H9 (cell line): ENCODE measurements at regions not wholly inside any gene's neighbourhood (a gene's known extent, or its start where the extent isn't known, plus 50 kb on each side); places are given as distances from the start of the nearest gene placed in this dataset.

ENCODE experiments used
- DNase-seq: peaks from one replicate; pipeline ENCODE4 v3.0.0-alpha.2; 2017
- H2AFZ ChIP-seq: one replicate; pipeline ENCODE4 v1.6.1; 2013; ENCODE audit warnings: mild to moderate bottlenecking, low read length, control low read depth, moderate library complexity
- H2AK5ac ChIP-seq: 2 replicates; pipeline ENCODE4 v1.6.1; 2013; ENCODE audit warnings: low read length, control low read depth, mixed read lengths; ENCODE audit not compliant: insufficient read length
- H2BK120ac ChIP-seq: one replicate; pipeline ENCODE4 v1.6.1; 2013; ENCODE audit warnings: low read depth, mild to moderate bottlenecking, low read length, control low read depth, inconsistent platforms; ENCODE audit not compliant: poor library complexity, severe bottlenecking
- H2BK12ac ChIP-seq: 2 replicates; pipeline ENCODE4 v1.6.1; 2013; ENCODE audit warnings: low read length, control low read depth, mixed read lengths, low read depth; ENCODE audit not compliant: insufficient read length
- H2BK15ac ChIP-seq: 2 replicates; pipeline ENCODE4 v1.6.1; 2013; ENCODE audit warnings: low read depth, low read length, control low read depth
- H2BK20ac ChIP-seq: one replicate; pipeline ENCODE4 v1.6.1; 2013; ENCODE audit warnings: low read depth, mild to moderate bottlenecking, low read length, control low read depth, inconsistent platforms; ENCODE audit not compliant: poor library complexity, severe bottlenecking
- H2BK5ac ChIP-seq: 2 replicates; pipeline ENCODE4 v1.6.1; 2013; ENCODE audit warnings: low read length, control low read depth, mixed read lengths; ENCODE audit not compliant: insufficient read length
- H3K14ac ChIP-seq: 2 replicates; pipeline ENCODE4 v1.6.1; 2013; ENCODE audit warnings: low read length, control low read depth; ENCODE audit not compliant: insufficient read depth
- H3K18ac ChIP-seq: 2 replicates; pipeline ENCODE4 v1.6.1; 2013; ENCODE audit warnings: low read depth, mild to moderate bottlenecking, mixed read lengths, low read length, control low read depth; ENCODE audit not compliant: insufficient read length
- H3K23ac ChIP-seq: 2 replicates; pipeline ENCODE4 v1.6.1; 2013; ENCODE audit warnings: low read length, control low read depth, mixed read lengths, low read depth; ENCODE audit not compliant: insufficient read length
- H3K23me2 ChIP-seq: 2 replicates; pipeline ENCODE4 v1.6.1; 2013; ENCODE audit warnings: low read depth, mild to moderate bottlenecking, mixed read lengths, low read length, control low read depth; ENCODE audit not compliant: insufficient read length, poor library complexity, severe bottlenecking
- H3K27ac ChIP-seq: 2 replicates; pipeline ENCODE4 v1.5.1; 2013; ENCODE audit warnings: low read length, control low read depth, mixed read lengths, low read depth; ENCODE audit not compliant: insufficient read length
- H3K27me3 ChIP-seq: 2 replicates; pipeline ENCODE4 v1.6.1; 2013; ENCODE audit warnings: low read length, control low read depth, inconsistent platforms; ENCODE audit not compliant: insufficient read depth
- H3K4ac ChIP-seq: 2 replicates; pipeline ENCODE4 v1.6.1; 2013; ENCODE audit warnings: low read depth, mild to moderate bottlenecking, control low read depth, inconsistent platforms, low read length, moderate library complexity
- H3K4me1 ChIP-seq: 2 replicates; pipeline ENCODE4 v1.6.1; 2013; ENCODE audit warnings: low read length, control low read depth, inconsistent platforms; ENCODE audit not compliant: insufficient read depth
- H3K4me2 ChIP-seq: 2 replicates; pipeline ENCODE4 v1.6.1; 2013; ENCODE audit warnings: low read length, control low read depth, mixed read lengths; ENCODE audit not compliant: insufficient read length, insufficient read depth
- H3K56ac ChIP-seq: 2 replicates; pipeline ENCODE4 v1.6.1; 2013; ENCODE audit warnings: low read depth, mild to moderate bottlenecking, mixed read lengths, low read length, control low read depth; ENCODE audit not compliant: insufficient read length
- H3K79me1 ChIP-seq: 2 replicates; pipeline ENCODE4 v1.6.1; 2013; ENCODE audit warnings: low read depth, mild to moderate bottlenecking, moderate library complexity, low read length, control low read depth, inconsistent platforms; ENCODE audit not compliant: insufficient read depth, poor library complexity, severe bottlenecking
- H3K79me2 ChIP-seq: 2 replicates; pipeline ENCODE4 v1.6.1; 2013; ENCODE audit warnings: low read length, control low read depth, inconsistent platforms; ENCODE audit not compliant: insufficient read depth
- H3K9ac ChIP-seq: 2 replicates; pipeline ENCODE4 v1.6.1; 2013; ENCODE audit warnings: low read length, control low read depth, mixed read lengths; ENCODE audit not compliant: insufficient read length; ENCODE audit errors: extremely low read depth
- H3K9me3 ChIP-seq: one replicate; pipeline ENCODE4 v1.6.1; 2013; ENCODE audit warnings: low read depth, low read length, inconsistent platforms; ENCODE audit not compliant: control insufficient read depth
- H3T11ph ChIP-seq: one replicate; pipeline ENCODE4 v1.6.1; 2013; ENCODE audit warnings: mild to moderate bottlenecking, low read length, control low read depth, inconsistent platforms
- H4K20me1 ChIP-seq: one replicate; pipeline ENCODE4 v1.6.1; 2013; ENCODE audit not compliant: control insufficient read depth, insufficient read length, insufficient read depth
- H4K5ac ChIP-seq: 2 replicates; pipeline ENCODE4 v1.6.1; 2013; ENCODE audit warnings: low read depth, mild to moderate bottlenecking, mixed read lengths, low read length, control low read depth; ENCODE audit not compliant: insufficient read length
- H4K8ac ChIP-seq: replicated peaks from 2 replicates; pipeline ENCODE4 v1.6.1; 2013; ENCODE audit warnings: low read length, control low read depth, mixed read lengths, low read depth; ENCODE audit not compliant: insufficient read length
- H4K91ac ChIP-seq: 2 replicates; pipeline ENCODE4 v1.6.1; 2013; ENCODE audit warnings: low read depth, mild to moderate bottlenecking, moderate library complexity, mixed read lengths, low read length, control low read depth; ENCODE audit not compliant: insufficient read length
- H3K27ac Mint-ChIP-seq, 3 experiments: 2 replicates in 2 of 3; 3 replicates in 1 of 3; pipeline ENCODE4 v1.8.0; 2020 to 2021; ENCODE audit warnings: mixed read lengths in 3 of 3, mild to moderate bottlenecking in 1 of 3, moderate library complexity in 1 of 3
- H3K27me3 Mint-ChIP-seq: 2 replicates; pipeline ENCODE4 v1.8.0; 2021; ENCODE audit warnings: low read depth, mild to moderate bottlenecking, moderate library complexity, mixed read lengths
- H3K36me3 Mint-ChIP-seq, 3 experiments: 2 replicates in 2 of 3; 3 replicates in 1 of 3; pipeline ENCODE4 v1.8.0; 2020 to 2021; ENCODE audit warnings: low read depth in 3 of 3, mixed read lengths in 3 of 3; ENCODE audit not compliant: insufficient read depth in 1 of 3
- H3K4me1 Mint-ChIP-seq, 2 experiments: 2 replicates each; pipeline ENCODE4 v1.8.0; 2020; ENCODE audit warnings: mixed read lengths in 2 of 2
- H3K4me3 Mint-ChIP-seq, 2 experiments: 2 replicates in 1 of 2; 3 replicates in 1 of 2; pipeline ENCODE4 v1.8.0; 2020 to 2021; ENCODE audit warnings: mild to moderate bottlenecking in 2 of 2, mixed read lengths in 2 of 2, moderate library complexity in 1 of 2
- H3K9me3 Mint-ChIP-seq, 2 experiments: 2 replicates in 1 of 2; 3 replicates in 1 of 2; pipeline ENCODE4 v1.8.0; 2020; ENCODE audit warnings: mild to moderate bottlenecking in 2 of 2, mixed read lengths in 2 of 2, moderate library complexity in 1 of 2
- CTCF ChIP-seq: fragments of 200-600 bp; sonication (generic); conservative IDR thresholded peaks from 3 replicates; pipeline ENCODE4 v1.8.0; 2021; ENCODE audit warnings: antibody characterized with exemption, mild to moderate bottlenecking
- WGBS: extraction: QIAGEN DNeasy Blood & Tissue Kit; methylation state at CpG from one replicate; pipeline ENCODE4 v1.1.7; 2013; ENCODE audit warnings: missing lambda C conversion rate, low lambda C conversion rate, mixed read lengths; ENCODE audit not compliant: insufficient read length; ENCODE audit errors: extremely low coverage; 5-methylcytosine and 5-hydroxymethylcytosine counted together

GRCh38 chr18:47552783-47553182, 301.3 kb upstream of the SKOR2 start:
- H3K9me3 Mint-ChIP-seq = no peaks in the 10 kb centered on the region
- H2BK120ac ChIP-seq = no peak overlapping the region

More at GRCh38 chr18:47552783-47553182, 301.3 kb upstream of the SKOR2 start:
- Histone ChIP-seq H2AFZ (no peak overlapping the region), H3K56ac (no peak overlapping the region), H3K9ac (no peak overlapping the region), H2BK20ac (no peak overlapping the region), H3K27ac (no peak overlapping the region), H2BK12ac (no peak overlapping the region), H4K91ac (no peak overlapping the region), H4K8ac (no peak overlapping the region), H3K9me3 (no peaks in the 10 kb centered on the region), H3K23me2 (no peaks in the 10 kb centered on the region), H3K4me1 (peaks cover 2% of the 10 kb centered on the region; the same call in 1 of the 2 replicates), H2BK5ac (no peak overlapping the region), H3K23ac (no peak overlapping the region), H4K5ac (no peak overlapping the region), H3K4ac (no peak overlapping the region), H3K27me3 (no peaks in the 10 kb centered on the region), H3K14ac (no peak overlapping the region), H3K4me2 (no peak overlapping the region), H3T11ph (no peak overlapping the region), H3K18ac (no peak overlapping the region), H4K20me1 (no peaks in the 10 kb centered on the region), H2AK5ac (no peak overlapping the region), H2BK15ac (no peak overlapping the region), H3K79me2 (no peaks in the 10 kb centered on the region), H3K79me1 (no peaks in the 10 kb centered on the region)
- no CpG with 5 or more reads among the region's 3 CpGs for WGBS
- no peak for DNase-seq
- Mint-ChIP-seq H3K27ac (no peak overlapping the region), H3K4me3 (no peak overlapping the region), H3K27me3 (peaks cover 4% of the 10 kb centered on the region), H3K4me1 (peaks cover under 1 to 9% of the 10 kb centered on the region in 2 experiments), H3K36me3 (no peaks in the 10 kb centered on the region; a peak in 1 of 7 replicates)
- no peak for TF ChIP-seq CTCF
